ENCODE measurements at regions not wholly inside any gene's neighbourhood (a gene's known extent, or its start where the extent isn't known, plus 50 kb on each side); places are given as distances from the start of the nearest gene placed in this dataset.

GRCh38 chr3:18679238-18679637 is 254.1 kb upstream of the SATB1 start:
- no peak for TF ChIP-seq CTCF (conservative IDR thresholded peaks at IDR 0.05; ENCODE audit: low read length)
- no peak for TF ChIP-seq EZH2phosphoT487 (IDR thresholded peaks at IDR 0.05; ENCODE audit: borderline replicate concordance, low read depth, low read length)

Measured in OCI-LY7 (cell line).